SK-N-SH treated with all-trans-retinoic acid at 6 μM for 48 hours (cell line): ENCODE measurements at regions not wholly inside any gene's neighbourhood (a gene's known extent, or its start where the extent isn't known, plus 50 kb on each side); places are given as distances from the start of the nearest gene placed in this dataset.

Source experiments
- ATAC-seq: fragments of 200-7000 bp; cut with Tn5 transposase; 3 replicates; pipeline ENCODE4 v1.9.1; 2020; ENCODE audit warnings: mild to moderate bottlenecking, moderate library complexity
- ARNTL ChIP-seq: fragments of 450-650 bp; formaldehyde crosslinking; IDR thresholded peaks from 2 replicates; pipeline ENCODE4 v1.5.0; 2020; ENCODE audit warnings: low read depth, mild to moderate bottlenecking, moderate library complexity, borderline replicate concordance
- BACH2 ChIP-seq: fragments of 250-450 bp; sonication (Bioruptor Pico); IDR thresholded peaks from 2 replicates; pipeline ENCODE4 v1.9.0; 2021; ENCODE audit warnings: mild to moderate bottlenecking, borderline replicate concordance
- CREB5 ChIP-seq: fragments of 250-450 bp; sonication (Bioruptor Pico); IDR thresholded peaks from 2 replicates; pipeline ENCODE4 v1.5.1; 2020; ENCODE audit warnings: low read depth, mild to moderate bottlenecking, moderate library complexity
- CSDC2 ChIP-seq: fragments of 250-450 bp; sonication (Bioruptor Pico); IDR thresholded peaks from 2 replicates; pipeline ENCODE4 v1.5.0; 2020; ENCODE audit warnings: mild to moderate bottlenecking, moderate library complexity
- ESRRG ChIP-seq: fragments of 250-450 bp; sonication (Bioruptor Pico); IDR thresholded peaks from 2 replicates; pipeline ENCODE4 v1.6.1; 2021; ENCODE audit warnings: mild to moderate bottlenecking
- GLIS3 ChIP-seq: fragments of 250-450 bp; sonication (Bioruptor Pico); IDR thresholded peaks from 2 replicates; pipeline ENCODE4 v1.5.0; 2020; ENCODE audit warnings: mild to moderate bottlenecking, moderate library complexity
- ISL1 ChIP-seq: fragments of 250-450 bp; sonication (Bioruptor Pico); IDR thresholded peaks from 2 replicates; pipeline ENCODE4 v2.1.2; 2022; ENCODE audit warnings: mild to moderate bottlenecking, moderate library complexity
- OSR1 ChIP-seq: fragments of 250-450 bp; sonication (Bioruptor Pico); IDR thresholded peaks from 2 replicates; pipeline ENCODE4 v1.8.0; 2022; ENCODE audit warnings: moderate library complexity, mild to moderate bottlenecking, inconsistent platforms
- PPARA ChIP-seq: fragments of 250-450 bp; sonication (Bioruptor Pico); IDR thresholded peaks from 2 replicates; pipeline ENCODE4 v1.5.0; 2020; ENCODE audit warnings: mild to moderate bottlenecking, borderline replicate concordance
- RARB ChIP-seq: fragments of 250-450 bp; sonication (Bioruptor Pico); IDR thresholded peaks from 2 replicates; pipeline ENCODE4 v1.8.0; 2021; ENCODE audit warnings: mild to moderate bottlenecking, moderate library complexity
- SNAI2 ChIP-seq: fragments of 250-450 bp; sonication (Bioruptor Pico); IDR thresholded peaks from 2 replicates; pipeline ENCODE4 v1.5.0; 2020; ENCODE audit warnings: mild to moderate bottlenecking, moderate library complexity
- TCF4 ChIP-seq: fragments of 250-450 bp; sonication (Bioruptor Pico); IDR thresholded peaks from 2 replicates; pipeline ENCODE4 v1.8.0; 2021; ENCODE audit warnings: mild to moderate bottlenecking, moderate library complexity, borderline replicate concordance
- TOX ChIP-seq: fragments of 250-450 bp; sonication (Bioruptor Pico); IDR thresholded peaks from 2 replicates; pipeline ENCODE4 v1.8.0; 2021; ENCODE audit warnings: mild to moderate bottlenecking, moderate library complexity, borderline replicate concordance
- TSHZ2 ChIP-seq: fragments of 250-450 bp; sonication (Bioruptor Pico); IDR thresholded peaks from 2 replicates; pipeline ENCODE4 v1.5.0; 2020; ENCODE audit warnings: mild to moderate bottlenecking, moderate library complexity
- ZC3H10 ChIP-seq: fragments of 250-450 bp; sonication (Bioruptor Pico); IDR thresholded peaks from 2 replicates; pipeline ENCODE4 v1.5.1; 2021; ENCODE audit warnings: mild to moderate bottlenecking, moderate library complexity
- ZFP3 ChIP-seq: fragments of 250-450 bp; sonication (Bioruptor Pico); IDR thresholded peaks from 2 replicates; pipeline ENCODE4 v1.5.0; 2020; ENCODE audit warnings: mild to moderate bottlenecking, moderate library complexity
- ZFP30 ChIP-seq: fragments of 450-650 bp; formaldehyde crosslinking; IDR thresholded peaks from 2 replicates; pipeline ENCODE4 v1.5.0; 2022; ENCODE audit warnings: mild to moderate bottlenecking, moderate library complexity
- ZNF565 ChIP-seq: fragments of 450-650 bp; formaldehyde crosslinking; conservative IDR thresholded peaks from 2 replicates; pipeline ENCODE4 v1.5.0; 2020; ENCODE audit warnings: low read depth, mild to moderate bottlenecking, moderate library complexity
- ZNF70 ChIP-seq: fragments of 450-650 bp; formaldehyde crosslinking; IDR thresholded peaks from 2 replicates; pipeline ENCODE4 v1.5.0; 2020; ENCODE audit warnings: mild to moderate bottlenecking, moderate library complexity
- ZNF8 ChIP-seq: fragments of 450-650 bp; formaldehyde crosslinking; IDR thresholded peaks from 2 replicates; pipeline ENCODE4 v1.5.0; 2020; ENCODE audit warnings: mild to moderate bottlenecking, moderate library complexity
- TF ChIP-seq, protein P1 (sequence below): fragments of 250-450 bp; sonication (Bioruptor Pico); IDR thresholded peaks from 2 replicates; pipeline ENCODE4 v1.8.0; 2021; ENCODE audit warnings: low read depth, mild to moderate bottlenecking, moderate library complexity, borderline replicate concordance

DNA sequence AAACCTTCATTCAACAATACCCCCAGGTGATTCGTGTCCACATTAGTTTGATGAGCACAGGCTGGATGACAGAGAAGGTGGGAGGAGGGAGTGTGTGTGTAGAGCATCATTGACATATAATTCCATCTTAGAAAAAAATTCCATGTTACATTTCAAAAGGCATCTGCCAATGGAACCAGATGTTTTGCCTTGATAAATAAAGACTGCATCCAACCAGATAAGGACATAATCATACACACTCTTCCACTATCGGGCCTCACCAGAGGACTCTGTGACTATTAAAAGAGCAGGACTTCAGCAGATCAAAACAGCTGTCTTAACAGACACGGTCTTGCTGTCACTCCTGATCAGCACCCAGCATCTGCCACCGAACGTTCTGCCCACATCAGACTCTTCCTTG is 96.4 kb upstream of the SPIN1 start (continued):
- TF ChIP-seq, protein P1, sequence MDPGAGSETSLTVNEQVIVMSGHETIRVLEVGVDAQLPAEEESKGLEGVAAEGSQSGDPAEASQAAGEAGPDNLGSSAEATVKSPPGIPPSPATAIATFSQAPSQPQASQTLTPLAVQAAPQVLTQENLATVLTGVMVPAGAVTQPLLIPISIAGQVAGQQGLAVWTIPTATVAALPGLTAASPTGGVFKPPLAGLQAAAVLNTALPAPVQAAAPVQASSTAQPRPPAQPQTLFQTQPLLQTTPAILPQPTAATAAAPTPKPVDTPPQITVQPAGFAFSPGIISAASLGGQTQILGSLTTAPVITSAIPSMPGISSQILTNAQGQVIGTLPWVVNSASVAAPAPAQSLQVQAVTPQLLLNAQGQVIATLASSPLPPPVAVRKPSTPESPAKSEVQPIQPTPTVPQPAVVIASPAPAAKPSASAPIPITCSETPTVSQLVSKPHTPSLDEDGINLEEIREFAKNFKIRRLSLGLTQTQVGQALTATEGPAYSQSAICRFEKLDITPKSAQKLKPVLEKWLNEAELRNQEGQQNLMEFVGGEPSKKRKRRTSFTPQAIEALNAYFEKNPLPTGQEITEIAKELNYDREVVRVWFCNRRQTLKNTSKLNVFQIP (CRISPR knock-in tag), result no peak
- TF ChIP-seq ZNF565 (CRISPR knock-in tag), result no peak
- TF ChIP-seq ZNF70 (CRISPR knock-in tag), result no peak
- no peak for TF ChIP-seq ARNTL (CRISPR knock-in tag)
- TF ChIP-seq CSDC2 (CRISPR knock-in tag), result no peak
- no peak for TF ChIP-seq TCF4 (CRISPR knock-in tag)
- no peak for TF ChIP-seq ZFP30 (CRISPR knock-in tag)
- TF ChIP-seq, all 23 proteins: peak for 0

GRCh38 chr9:88291056-88291455 is 97.2 kb upstream of the SPIN1 start:
- no peak for ATAC-seq
- TF ChIP-seq SNAI2 (CRISPR knock-in tag) (no peak), ZC3H10 (no peak), ARNTL (CRISPR knock-in tag) (no peak), ZFP3 (CRISPR knock-in tag) (no peak), ESRRG (CRISPR knock-in tag) (no peak), TOX (CRISPR knock-in tag) (no peak), ZFP30 (CRISPR knock-in tag) (no peak), CSDC2 (CRISPR knock-in tag) (no peak), ZNF565 (CRISPR knock-in tag) (no peak), ISL1 (no peak), TSHZ2 (CRISPR knock-in tag) (no peak), ZNF8 (CRISPR knock-in tag) (no peak), ZNF70 (CRISPR knock-in tag) (no peak), GLIS3 (no peak), CREB5 (CRISPR knock-in tag) (no peak), OSR1 (no peak)

GRCh38 chr9:88289532-88289931 is 98.7 kb upstream of the SPIN1 start:
- no peak for TF ChIP-seq BACH2
- no peak for TF ChIP-seq ESRRG (CRISPR knock-in tag)
- no peak for TF ChIP-seq CREB5 (CRISPR knock-in tag)
- no peak for TF ChIP-seq SNAI2 (CRISPR knock-in tag)
- TF ChIP-seq PPARA (CRISPR knock-in tag), result no peak
- no peak for TF ChIP-seq ARNTL (CRISPR knock-in tag)
- no peak for TF ChIP-seq TCF4 (CRISPR knock-in tag)
- TF ChIP-seq OSR1, result no peak
- no peak for TF ChIP-seq GLIS3
- TF ChIP-seq, protein P1 (CRISPR knock-in tag), result no peak
- no peak for TF ChIP-seq RARB (CRISPR knock-in tag)
- no peak for TF ChIP-seq ZNF70 (CRISPR knock-in tag)
- no peak for TF ChIP-seq CSDC2 (CRISPR knock-in tag)
- TF ChIP-seq ZFP30 (CRISPR knock-in tag), result no peak
- no peak for TF ChIP-seq ZNF565 (CRISPR knock-in tag)
- no peak for TF ChIP-seq ZC3H10
- no peak for ATAC-seq
